H9 (cell line): ENCODE measurements at regions not wholly inside any gene's neighbourhood (a gene's known extent, or its start where the extent isn't known, plus 50 kb on each side); places are given as distances from the start of the nearest gene placed in this dataset.

ENCODE experiments used
- DNase-seq: peaks from one replicate; pipeline ENCODE4 v3.0.0-alpha.2; 2017
- H2AFZ ChIP-seq: one replicate; pipeline ENCODE4 v1.6.1; 2013; ENCODE audit warnings: mild to moderate bottlenecking, low read length, control low read depth, moderate library complexity
- H2AK5ac ChIP-seq: 2 replicates; pipeline ENCODE4 v1.6.1; 2013; ENCODE audit warnings: low read length, control low read depth, mixed read lengths; ENCODE audit not compliant: insufficient read length
- H2BK120ac ChIP-seq: one replicate; pipeline ENCODE4 v1.6.1; 2013; ENCODE audit warnings: low read depth, mild to moderate bottlenecking, low read length, control low read depth, inconsistent platforms; ENCODE audit not compliant: poor library complexity, severe bottlenecking
- H2BK12ac ChIP-seq: 2 replicates; pipeline ENCODE4 v1.6.1; 2013; ENCODE audit warnings: low read length, control low read depth, mixed read lengths, low read depth; ENCODE audit not compliant: insufficient read length
- H2BK15ac ChIP-seq: 2 replicates; pipeline ENCODE4 v1.6.1; 2013; ENCODE audit warnings: low read depth, low read length, control low read depth
- H2BK20ac ChIP-seq: one replicate; pipeline ENCODE4 v1.6.1; 2013; ENCODE audit warnings: low read depth, mild to moderate bottlenecking, low read length, control low read depth, inconsistent platforms; ENCODE audit not compliant: poor library complexity, severe bottlenecking
- H2BK5ac ChIP-seq: 2 replicates; pipeline ENCODE4 v1.6.1; 2013; ENCODE audit warnings: low read length, control low read depth, mixed read lengths; ENCODE audit not compliant: insufficient read length
- H3K14ac ChIP-seq: 2 replicates; pipeline ENCODE4 v1.6.1; 2013; ENCODE audit warnings: low read length, control low read depth; ENCODE audit not compliant: insufficient read depth
- H3K18ac ChIP-seq: 2 replicates; pipeline ENCODE4 v1.6.1; 2013; ENCODE audit warnings: low read depth, mild to moderate bottlenecking, mixed read lengths, low read length, control low read depth; ENCODE audit not compliant: insufficient read length
- H3K23ac ChIP-seq: 2 replicates; pipeline ENCODE4 v1.6.1; 2013; ENCODE audit warnings: low read length, control low read depth, mixed read lengths, low read depth; ENCODE audit not compliant: insufficient read length
- H3K23me2 ChIP-seq: 2 replicates; pipeline ENCODE4 v1.6.1; 2013; ENCODE audit warnings: low read depth, mild to moderate bottlenecking, mixed read lengths, low read length, control low read depth; ENCODE audit not compliant: insufficient read length, poor library complexity, severe bottlenecking
- H3K27ac ChIP-seq: 2 replicates; pipeline ENCODE4 v1.5.1; 2013; ENCODE audit warnings: low read length, control low read depth, mixed read lengths, low read depth; ENCODE audit not compliant: insufficient read length
- H3K27me3 ChIP-seq: 2 replicates; pipeline ENCODE4 v1.6.1; 2013; ENCODE audit warnings: low read length, control low read depth, inconsistent platforms; ENCODE audit not compliant: insufficient read depth
- H3K4ac ChIP-seq: 2 replicates; pipeline ENCODE4 v1.6.1; 2013; ENCODE audit warnings: low read depth, mild to moderate bottlenecking, control low read depth, inconsistent platforms, low read length, moderate library complexity
- H3K4me1 ChIP-seq: 2 replicates; pipeline ENCODE4 v1.6.1; 2013; ENCODE audit warnings: low read length, control low read depth, inconsistent platforms; ENCODE audit not compliant: insufficient read depth
- H3K4me2 ChIP-seq: 2 replicates; pipeline ENCODE4 v1.6.1; 2013; ENCODE audit warnings: low read length, control low read depth, mixed read lengths; ENCODE audit not compliant: insufficient read length, insufficient read depth
- H3K56ac ChIP-seq: 2 replicates; pipeline ENCODE4 v1.6.1; 2013; ENCODE audit warnings: low read depth, mild to moderate bottlenecking, mixed read lengths, low read length, control low read depth; ENCODE audit not compliant: insufficient read length
- H3K79me1 ChIP-seq: 2 replicates; pipeline ENCODE4 v1.6.1; 2013; ENCODE audit warnings: low read depth, mild to moderate bottlenecking, moderate library complexity, low read length, control low read depth, inconsistent platforms; ENCODE audit not compliant: insufficient read depth, poor library complexity, severe bottlenecking
- H3K79me2 ChIP-seq: 2 replicates; pipeline ENCODE4 v1.6.1; 2013; ENCODE audit warnings: low read length, control low read depth, inconsistent platforms; ENCODE audit not compliant: insufficient read depth
- H3K9ac ChIP-seq: 2 replicates; pipeline ENCODE4 v1.6.1; 2013; ENCODE audit warnings: low read length, control low read depth, mixed read lengths; ENCODE audit not compliant: insufficient read length; ENCODE audit errors: extremely low read depth
- H3K9me3 ChIP-seq: one replicate; pipeline ENCODE4 v1.6.1; 2013; ENCODE audit warnings: low read depth, low read length, inconsistent platforms; ENCODE audit not compliant: control insufficient read depth
- H3T11ph ChIP-seq: one replicate; pipeline ENCODE4 v1.6.1; 2013; ENCODE audit warnings: mild to moderate bottlenecking, low read length, control low read depth, inconsistent platforms
- H4K20me1 ChIP-seq: one replicate; pipeline ENCODE4 v1.6.1; 2013; ENCODE audit not compliant: control insufficient read depth, insufficient read length, insufficient read depth
- H4K5ac ChIP-seq: 2 replicates; pipeline ENCODE4 v1.6.1; 2013; ENCODE audit warnings: low read depth, mild to moderate bottlenecking, mixed read lengths, low read length, control low read depth; ENCODE audit not compliant: insufficient read length
- H4K8ac ChIP-seq: replicated peaks from 2 replicates; pipeline ENCODE4 v1.6.1; 2013; ENCODE audit warnings: low read length, control low read depth, mixed read lengths, low read depth; ENCODE audit not compliant: insufficient read length
- H4K91ac ChIP-seq: 2 replicates; pipeline ENCODE4 v1.6.1; 2013; ENCODE audit warnings: low read depth, mild to moderate bottlenecking, moderate library complexity, mixed read lengths, low read length, control low read depth; ENCODE audit not compliant: insufficient read length
- H3K27ac Mint-ChIP-seq, 3 experiments: 2 replicates in 2 of 3; 3 replicates in 1 of 3; pipeline ENCODE4 v1.8.0; 2020 to 2021; ENCODE audit warnings: mixed read lengths in 3 of 3, mild to moderate bottlenecking in 1 of 3, moderate library complexity in 1 of 3
- H3K27me3 Mint-ChIP-seq: 2 replicates; pipeline ENCODE4 v1.8.0; 2021; ENCODE audit warnings: low read depth, mild to moderate bottlenecking, moderate library complexity, mixed read lengths
- H3K36me3 Mint-ChIP-seq, 3 experiments: 2 replicates in 2 of 3; 3 replicates in 1 of 3; pipeline ENCODE4 v1.8.0; 2020 to 2021; ENCODE audit warnings: low read depth in 3 of 3, mixed read lengths in 3 of 3; ENCODE audit not compliant: insufficient read depth in 1 of 3
- H3K4me1 Mint-ChIP-seq, 2 experiments: 2 replicates each; pipeline ENCODE4 v1.8.0; 2020; ENCODE audit warnings: mixed read lengths in 2 of 2
- H3K4me3 Mint-ChIP-seq, 2 experiments: 2 replicates in 1 of 2; 3 replicates in 1 of 2; pipeline ENCODE4 v1.8.0; 2020 to 2021; ENCODE audit warnings: mild to moderate bottlenecking in 2 of 2, mixed read lengths in 2 of 2, moderate library complexity in 1 of 2
- H3K9me3 Mint-ChIP-seq, 2 experiments: 2 replicates in 1 of 2; 3 replicates in 1 of 2; pipeline ENCODE4 v1.8.0; 2020; ENCODE audit warnings: mild to moderate bottlenecking in 2 of 2, mixed read lengths in 2 of 2, moderate library complexity in 1 of 2
- CTCF ChIP-seq: fragments of 200-600 bp; sonication (generic); conservative IDR thresholded peaks from 3 replicates; pipeline ENCODE4 v1.8.0; 2021; ENCODE audit warnings: antibody characterized with exemption, mild to moderate bottlenecking

- Histone ChIP-seq H3K27me3 (no peaks in the 10 kb centered on the region), H3K14ac (no peak overlapping the region), H3K9ac (no peak overlapping the region), H3K79me2 (no peaks in the 10 kb centered on the region), H3K79me1 (no peaks in the 10 kb centered on the region), H3T11ph (no peak overlapping the region), H3K4me2 (peak overlapping the region; percentile 8), H4K5ac (no peak overlapping the region), H2BK12ac (no peak overlapping the region), H3K23me2 (no peaks in the 10 kb centered on the region), H2BK15ac (no peak overlapping the region), H2BK20ac (no peak overlapping the region), H3K18ac (no peak overlapping the region), H3K23ac (no peak overlapping the region), H3K4ac (no peak overlapping the region), H2BK120ac (no peak overlapping the region), H3K4me1 (peaks cover 6% of the 10 kb centered on the region), H4K20me1 (no peaks in the 10 kb centered on the region), H2AK5ac (no peak overlapping the region), H3K56ac (no peak overlapping the region), H3K27ac (peak overlapping the region; percentile 55), H4K91ac (no peak overlapping the region), H2BK5ac (no peak overlapping the region), H4K8ac (no peak overlapping the region), H2AFZ (no peak overlapping the region), H3K9me3 (no peaks in the 10 kb centered on the region)
- peaks cover 2 to 4% of the 10 kb centered on the region in 2 experiments; a peak in 2 of 5 replicates for H3K9me3 Mint-ChIP-seq
- H3K36me3 Mint-ChIP-seq = no peaks in the 10 kb centered on the region; a peak in 1 of 7 replicates
- no peaks in the 10 kb centered on the region for H3K27me3 Mint-ChIP-seq
- DNase-seq = no peak
- no peak for TF ChIP-seq CTCF
- peaks cover 55 to 61% of the 10 kb centered on the region in 2 experiments for H3K4me1 Mint-ChIP-seq
- H3K4me3 Mint-ChIP-seq = peak overlapping the region in 1 of 2 experiments; percentile 55; a peak in 2 of 5 replicates
- H3K27ac Mint-ChIP-seq = peak overlapping the region; percentile 17 to 98 (median 95)
These were observed 82.9 kb upstream of the ZNF644 start for GRCh38 chr1:91104712-91105111.
